Suprapubic skin (tissue), 4 donors: ENCODE measurements at regions not wholly inside any gene's neighbourhood (a gene's known extent, or its start where the extent isn't known, plus 50 kb on each side); places are given as distances from the start of the nearest gene placed in this dataset.

Experiments used
- DNase-seq, 2 donors: peaks; one replicate each; pipeline ENCODE4 v3.0.0-alpha.2; 2019; ENCODE audit warnings: low spot score in 2 of 2
- H3K27ac ChIP-seq: fragments of 200-600 bp; sonication (generic); one replicate; pipeline ENCODE4 v1.5.1; 2019
- H3K27me3 ChIP-seq: fragments of 200-600 bp; sonication (generic); one replicate; pipeline ENCODE4 v1.5.1; 2019
- H3K36me3 ChIP-seq: fragments of 200-600 bp; sonication (generic); one replicate; pipeline ENCODE4 v1.5.1; 2019
- H3K4me1 ChIP-seq: fragments of 200-600 bp; sonication (generic); one replicate; pipeline ENCODE4 v1.5.1; 2019
- H3K4me3 ChIP-seq: fragments of 200-600 bp; sonication (generic); one replicate; pipeline ENCODE4 v1.5.1; 2019; ENCODE audit warnings: mild to moderate bottlenecking
- H3K9me3 ChIP-seq: fragments of 200-600 bp; sonication (generic); one replicate; pipeline ENCODE4 v1.5.1; 2019
- CTCF ChIP-seq, 2 donors: fragments of 200-600 bp in 1 of 2; fragments of 450-650 bp in 1 of 2; sonication (generic) in 1 of 2; IDR thresholded peaks; one replicate each; pipeline ENCODE4 v1.5.1; 2016 to 2019; ENCODE audit warnings: antibody characterized with exemption in 2 of 2, mild to moderate bottlenecking in 1 of 2, moderate library complexity in 1 of 2
- EP300 ChIP-seq: sonication (generic); formaldehyde crosslinking; IDR thresholded peaks from one replicate; pipeline ENCODE4 v1.6.1; 2017; ENCODE audit warnings: antibody characterized with exemption
- POLR2A ChIP-seq, 2 donors: fragments of 450-650 bp; IDR thresholded peaks; one replicate each; pipeline ENCODE4 v1.6.1; 2017; ENCODE audit warnings: antibody characterized with exemption in 2 of 2, mild to moderate bottlenecking in 2 of 2, moderate library complexity in 2 of 2
- POLR2AphosphoS5 ChIP-seq, 3 donors: sonication (generic); formaldehyde crosslinking; IDR thresholded peaks; one replicate each; pipeline ENCODE4 v1.6.1; 2017; ENCODE audit warnings: antibody characterized with exemption in 3 of 3
- WGBS: methylation state at CpG from one replicate; pipeline ENCODE4 v1.1.5; 2018; 5-methylcytosine and 5-hydroxymethylcytosine counted together

DNA sequence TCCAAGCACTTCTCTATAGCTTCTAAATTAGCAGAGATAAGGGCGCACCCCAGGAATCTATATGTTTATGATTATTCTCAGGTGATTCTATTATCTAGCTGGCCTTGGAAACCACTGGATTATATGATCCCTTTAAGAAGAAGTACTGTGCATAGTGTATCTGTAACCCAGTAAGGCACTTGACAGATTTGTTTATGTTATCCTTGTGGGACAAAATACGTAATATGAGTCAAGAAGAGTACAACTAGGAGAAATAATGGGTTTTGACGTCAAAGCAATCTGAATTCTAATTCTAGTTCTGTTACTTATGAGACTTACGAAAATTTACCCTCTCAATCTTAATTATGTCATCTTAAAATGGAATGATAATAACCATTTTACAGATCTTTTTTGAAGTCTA is 259.6 kb upstream of the NAV3 start:
- Histone ChIP-seq H3K27me3 (no peaks in the 10 kb centered on the region), H3K4me3 (no peak overlapping the region), H3K9me3 (no peaks in the 10 kb centered on the region), H3K4me1 (no peaks in the 10 kb centered on the region), H3K36me3 (no peaks in the 10 kb centered on the region), H3K27ac (no peak overlapping the region)
- WGBS, result 90% methylated on average over 4 of the region's 4 CpGs
- TF ChIP-seq EP300, result no peak
- no peak for TF ChIP-seq POLR2AphosphoS5 (IDR thresholded peaks at IDR 0.05)
- no peak for TF ChIP-seq POLR2A (IDR thresholded peaks at IDR 0.05)
- TF ChIP-seq CTCF (IDR thresholded peaks at IDR 0.05), result no peak
- no peak for DNase-seq

GRCh38 chr12:77569876-77570275 is 260.8 kb upstream of the NAV3 start:
- no peak for TF ChIP-seq CTCF (IDR thresholded peaks at IDR 0.05)
- TF ChIP-seq POLR2AphosphoS5 (IDR thresholded peaks at IDR 0.05), result no peak
- TF ChIP-seq EP300, result no peak
- TF ChIP-seq POLR2A (IDR thresholded peaks at IDR 0.05), result no peak
- no peak for DNase-seq
- WGBS, result 70% methylated on average over 3 of the region's 3 CpGs
- H3K27ac ChIP-seq, result no peak overlapping the region
- H3K4me3 ChIP-seq, result no peak overlapping the region
- no peaks in the 10 kb centered on the region for H3K27me3 ChIP-seq
- H3K9me3 ChIP-seq, result no peaks in the 10 kb centered on the region
- no peaks in the 10 kb centered on the region for H3K36me3 ChIP-seq
- no peaks in the 10 kb centered on the region for H3K4me1 ChIP-seq

- H3K4me3 ChIP-seq, result no peak overlapping the region
- H3K4me1 ChIP-seq, result no peaks in the 10 kb centered on the region
- H3K27me3 ChIP-seq, result no peaks in the 10 kb centered on the region
- TF ChIP-seq EP300, result no peak
- no peak for TF ChIP-seq POLR2AphosphoS5 (IDR thresholded peaks at IDR 0.05)
- TF ChIP-seq POLR2A (IDR thresholded peaks at IDR 0.05), result no peak
- no peak for TF ChIP-seq CTCF (IDR thresholded peaks at IDR 0.05)
- H3K36me3 ChIP-seq, result no peaks in the 10 kb centered on the region
- no peak for DNase-seq
- WGBS, result 87% methylated on average over 5 of the region's 6 CpGs
- no peaks in the 10 kb centered on the region for H3K9me3 ChIP-seq
- H3K27ac ChIP-seq, result no peak overlapping the region
Measured at GRCh38 chr12:77560714-77561113, 270.0 kb upstream of the NAV3 start.

DNA sequence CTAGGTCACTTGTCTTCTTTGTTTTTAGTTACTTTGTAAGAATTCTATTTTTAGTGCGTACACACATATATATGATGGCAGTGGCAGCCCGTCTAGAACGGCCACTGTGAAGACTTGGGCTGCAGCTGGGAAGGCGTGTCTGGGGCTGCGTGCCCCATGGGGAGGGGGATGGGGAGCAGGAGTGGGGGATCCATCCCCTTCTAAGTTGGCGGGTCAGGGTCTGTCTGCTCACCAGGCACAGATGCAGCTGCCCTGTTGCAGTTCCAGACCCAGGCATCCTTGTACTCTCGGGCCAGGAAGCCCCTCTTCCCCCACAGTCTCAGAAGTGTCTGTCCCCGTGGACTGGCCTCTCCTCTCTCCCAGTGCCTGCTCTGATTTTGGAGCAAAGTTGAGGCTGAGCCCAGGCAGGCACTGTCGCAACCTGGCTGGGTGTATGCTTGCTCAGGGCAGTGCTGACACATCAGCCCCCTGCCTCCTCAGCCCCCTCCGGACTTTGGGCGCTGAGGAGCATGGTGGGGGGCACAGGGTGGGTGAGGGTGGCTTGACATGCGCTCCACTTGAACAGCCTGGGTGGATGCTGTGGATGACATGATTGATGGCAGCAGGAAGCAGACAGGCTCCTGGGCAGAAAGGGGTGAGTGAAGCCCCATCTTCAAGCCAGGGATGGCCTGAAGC is 271.2 kb upstream of the NAV3 start:
- H3K4me3 ChIP-seq, result no peak overlapping the region
- no peaks in the 10 kb centered on the region for H3K4me1 ChIP-seq
- 90% methylated on average over 12 of the region's 12 CpGs for WGBS
- H3K27me3 ChIP-seq, result no peaks in the 10 kb centered on the region
- TF ChIP-seq POLR2A (IDR thresholded peaks at IDR 0.05) (no peak), EP300 (no peak), POLR2AphosphoS5 (IDR thresholded peaks at IDR 0.05) (no peak), CTCF (IDR thresholded peaks at IDR 0.05) (no peak)
- no peak for DNase-seq
- no peak overlapping the region for H3K27ac ChIP-seq
- no peaks in the 10 kb centered on the region for H3K36me3 ChIP-seq
- H3K9me3 ChIP-seq, result no peaks in the 10 kb centered on the region

- Histone ChIP-seq H3K4me3 (no peak overlapping the region), H3K4me1 (no peaks in the 10 kb centered on the region), H3K9me3 (no peaks in the 10 kb centered on the region), H3K27ac (no peak overlapping the region), H3K36me3 (no peaks in the 10 kb centered on the region), H3K27me3 (no peaks in the 10 kb centered on the region)
- TF ChIP-seq POLR2AphosphoS5 (IDR thresholded peaks at IDR 0.05), result no peak
- TF ChIP-seq POLR2A (IDR thresholded peaks at IDR 0.05), result no peak
- TF ChIP-seq EP300, result no peak
- no peak for TF ChIP-seq CTCF (IDR thresholded peaks at IDR 0.05)
- DNase-seq, result no peak
- 86% methylated on average over 4 of the region's 4 CpGs for WGBS
Measured at GRCh38 chr12:77555074-77555473, 275.6 kb upstream of the NAV3 start.
